ENCODE measurements at regions not wholly inside any gene's neighbourhood (a gene's known extent, or its start where the extent isn't known, plus 50 kb on each side); places are given as distances from the start of the nearest gene placed in this dataset.
"Not testable (repeated sequence)": the region's sequence is repeated elsewhere in the genome, so short reads cannot be mapped to it uniquely, and the experiment has no call there.

DNA sequence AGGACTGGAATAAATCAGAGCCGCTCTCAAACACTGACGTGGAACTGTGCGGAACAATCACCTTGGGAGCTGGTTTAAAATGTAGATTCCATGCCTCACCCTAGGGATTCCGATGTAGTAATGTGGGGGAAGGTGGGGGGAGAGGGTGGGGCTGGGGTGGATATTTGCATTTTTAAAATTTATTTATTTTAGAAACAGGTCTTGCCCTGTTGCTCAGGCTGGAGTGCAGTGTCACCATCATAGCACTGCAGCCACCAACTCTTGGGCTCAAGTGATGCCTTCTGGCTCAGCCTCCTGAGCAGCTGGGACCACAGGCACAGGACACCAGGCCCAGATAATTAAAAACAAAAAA lies 101.9 kb upstream of the SEC22B start:
- DNase-seq (ENCODE audit: low spot score), result not testable (repeated sequence)

DNA sequence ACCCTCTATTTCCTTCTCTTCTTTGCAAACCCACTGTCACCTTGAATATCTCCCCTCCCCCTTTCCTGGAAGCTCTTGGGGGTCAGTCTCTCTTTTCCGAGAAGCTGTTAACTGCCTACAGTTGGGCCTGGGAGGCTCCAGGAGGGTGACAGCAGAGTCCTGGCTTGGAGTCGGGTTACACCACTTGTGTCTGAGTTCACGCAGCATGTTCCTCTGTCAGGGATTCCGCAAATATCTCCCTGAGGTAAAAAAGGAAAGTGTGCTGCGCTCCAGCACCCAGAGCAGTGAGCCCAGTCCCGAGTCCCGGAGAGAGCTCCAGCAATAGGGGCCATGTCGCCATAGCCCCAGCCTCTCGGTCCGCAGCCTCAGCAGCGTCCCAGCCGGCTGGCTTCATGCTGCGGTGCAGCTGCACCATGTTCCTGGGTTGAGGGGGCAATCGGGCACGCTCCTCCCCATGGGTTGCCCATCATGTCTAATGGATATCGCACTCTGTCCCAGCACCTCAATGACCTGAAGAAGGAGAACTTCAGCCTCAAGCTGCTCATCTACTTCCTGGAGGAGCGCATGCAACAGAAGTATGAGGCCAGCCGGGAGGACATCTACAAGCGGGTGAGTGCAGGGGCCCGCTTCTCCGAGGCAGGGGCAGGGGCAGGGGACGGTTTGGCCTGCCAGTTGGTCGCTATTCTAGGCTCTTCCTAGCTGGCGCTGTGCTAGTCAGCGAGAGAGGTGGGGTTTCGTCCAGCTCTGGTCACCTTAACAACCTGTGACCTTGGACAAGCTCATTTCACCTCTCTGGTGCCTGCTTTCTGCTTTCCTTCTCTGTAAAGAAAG lies 101.3 kb upstream of the SEC22B start:
- not testable (repeated sequence) for DNase-seq (ENCODE audit: low spot score)

DNA sequence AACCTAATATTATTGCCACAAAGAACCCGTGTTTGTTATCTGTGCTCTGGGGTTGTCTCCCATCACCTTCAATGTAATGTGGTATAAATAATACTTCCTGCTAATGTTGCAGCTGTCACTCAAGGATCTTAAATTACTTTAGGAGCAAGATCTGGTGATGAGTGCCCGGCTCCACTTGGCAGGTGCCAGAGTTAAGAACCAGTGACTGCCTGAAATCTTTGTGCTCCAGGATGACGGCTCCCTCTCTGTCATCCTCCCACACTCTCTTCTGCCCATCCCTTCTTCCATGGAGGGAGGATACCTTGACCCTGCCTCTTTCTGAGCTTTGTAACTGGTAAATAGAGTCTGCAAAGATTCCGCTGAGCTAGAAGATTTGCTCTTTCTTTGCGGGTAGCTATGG lies 100.4 kb upstream of the SEC22B start:
- DNase-seq (ENCODE audit: low spot score), result not testable (repeated sequence)

DNA sequence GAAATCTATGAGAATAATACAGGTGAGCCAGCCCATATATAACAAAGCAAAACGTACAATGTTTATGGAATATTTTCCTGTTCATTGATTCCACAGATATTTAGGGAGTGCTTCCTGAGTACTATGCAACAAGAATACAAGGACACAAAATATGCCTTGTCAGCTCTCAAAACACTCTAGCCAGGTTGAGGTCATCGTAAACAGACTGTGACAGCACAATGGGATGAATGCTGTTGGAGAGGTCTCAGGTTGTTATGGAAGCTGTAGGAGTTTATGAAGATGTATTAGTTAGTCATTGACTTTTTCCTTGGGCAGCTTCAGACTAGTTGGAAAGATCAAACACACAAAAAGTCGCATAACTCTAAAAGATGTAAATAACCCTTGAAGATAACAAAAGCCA lies 98.1 kb upstream of the SEC22B start:
- DNase-seq (ENCODE audit: low spot score), result not testable (repeated sequence)

DNA sequence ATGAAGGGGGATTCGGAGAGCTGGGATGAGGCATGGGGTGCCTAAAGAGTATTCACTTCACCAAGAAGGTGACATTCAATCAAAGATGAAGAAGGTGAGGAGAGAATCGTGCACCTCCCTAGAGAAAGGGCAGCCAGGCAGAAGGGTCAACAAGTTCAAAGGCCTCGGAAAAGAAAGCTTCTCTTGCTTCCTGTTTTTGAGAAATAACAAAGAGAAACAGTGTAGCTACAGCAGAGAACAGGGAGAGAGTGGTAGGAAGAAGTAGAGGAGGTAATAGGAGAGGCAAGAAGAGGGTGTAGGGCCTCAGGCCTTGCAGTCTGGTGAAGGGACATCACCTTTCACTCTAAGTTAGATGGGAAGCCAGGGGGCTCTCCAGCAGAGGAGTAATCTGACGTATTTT lies 97.0 kb upstream of the SEC22B start:
- DNase-seq (ENCODE audit: low spot score), result not testable (repeated sequence)

DNA sequence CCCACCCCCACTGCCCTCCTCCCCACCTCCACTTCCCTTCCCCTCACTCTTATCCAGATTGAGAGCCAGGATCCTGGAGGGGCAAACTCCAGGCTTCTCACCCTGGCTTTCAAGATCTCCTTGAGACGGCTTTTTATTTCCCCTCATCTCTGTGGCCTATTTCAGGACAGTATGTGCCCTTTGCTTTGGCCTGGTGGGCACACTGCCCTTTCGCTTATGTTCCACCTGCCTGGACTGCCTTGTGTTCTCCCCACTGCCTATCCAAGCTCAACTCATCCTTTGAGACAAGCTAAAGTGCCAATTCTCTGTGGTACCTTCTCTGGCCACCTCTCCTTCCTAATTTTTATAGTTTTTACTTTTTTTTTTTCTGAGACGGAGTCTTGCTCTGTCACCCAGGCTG lies 95.9 kb upstream of the SEC22B start:
- not testable (repeated sequence) for DNase-seq (ENCODE audit: low spot score)

DNA sequence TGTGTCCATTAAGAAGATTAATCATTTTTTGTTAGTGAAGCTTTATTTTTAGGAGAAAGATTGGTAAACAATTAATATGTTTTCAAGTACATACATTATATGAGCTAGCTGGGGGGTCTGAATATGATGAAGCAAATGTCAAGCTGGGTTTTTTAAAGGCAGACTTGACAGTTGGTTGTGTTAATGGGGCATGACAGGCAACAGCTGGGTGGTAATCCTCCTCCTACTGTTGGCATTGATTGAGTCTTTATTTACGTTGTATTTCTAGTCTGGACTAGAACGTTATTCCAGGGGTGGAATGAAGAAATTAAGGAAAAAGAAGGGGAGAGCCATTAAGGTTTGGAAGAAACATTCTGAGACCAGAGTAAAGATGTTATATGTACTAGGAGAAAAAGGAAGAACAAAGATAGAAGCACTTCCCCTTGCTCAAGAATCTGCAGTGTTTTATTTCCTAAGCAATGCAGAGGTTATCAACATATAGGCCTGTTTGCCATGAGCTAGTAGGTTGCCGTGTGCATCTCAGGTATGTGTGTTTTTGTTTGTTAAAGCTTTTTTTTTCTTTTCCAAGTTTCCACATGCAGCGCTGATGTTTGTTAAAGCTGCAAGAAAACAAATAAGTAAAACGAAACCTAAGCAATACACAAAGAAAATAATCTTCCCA lies 95.4 kb upstream of the SEC22B start:
- not testable (repeated sequence) for DNase-seq (ENCODE audit: low spot score)

DNA sequence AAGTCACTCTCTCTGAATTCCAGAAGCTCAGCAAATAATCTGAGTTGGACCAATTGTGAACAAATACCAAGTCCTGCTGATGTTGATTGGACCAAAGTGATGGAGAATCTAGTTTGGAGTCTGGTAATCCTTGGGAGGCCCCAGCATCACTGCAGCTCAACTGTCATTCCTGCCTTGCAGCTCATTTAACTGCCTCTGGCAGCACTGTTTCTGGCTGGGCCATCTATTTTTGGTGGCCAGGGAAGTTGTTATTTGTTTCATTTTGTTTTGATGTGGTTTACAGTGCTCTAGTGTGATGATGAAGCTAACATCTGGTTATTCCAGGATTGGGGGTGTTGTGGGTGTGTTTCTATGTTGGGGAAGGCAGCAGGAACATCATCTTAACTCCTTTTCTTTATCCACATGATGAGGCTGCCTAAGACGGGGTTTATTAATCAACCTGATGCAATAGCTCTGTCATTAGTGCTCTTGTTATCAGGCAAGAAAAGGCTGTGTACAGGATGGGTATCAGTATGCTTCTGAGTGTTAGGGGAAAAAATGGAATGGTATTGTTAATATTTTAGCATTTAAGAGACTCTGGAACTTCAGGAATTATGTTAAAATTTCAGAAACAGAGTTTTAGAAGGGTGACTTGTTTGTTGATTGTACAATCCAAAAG lies 91.7 kb upstream of the SEC22B start:
- not testable (repeated sequence) for DNase-seq (ENCODE audit: low spot score)

DNA sequence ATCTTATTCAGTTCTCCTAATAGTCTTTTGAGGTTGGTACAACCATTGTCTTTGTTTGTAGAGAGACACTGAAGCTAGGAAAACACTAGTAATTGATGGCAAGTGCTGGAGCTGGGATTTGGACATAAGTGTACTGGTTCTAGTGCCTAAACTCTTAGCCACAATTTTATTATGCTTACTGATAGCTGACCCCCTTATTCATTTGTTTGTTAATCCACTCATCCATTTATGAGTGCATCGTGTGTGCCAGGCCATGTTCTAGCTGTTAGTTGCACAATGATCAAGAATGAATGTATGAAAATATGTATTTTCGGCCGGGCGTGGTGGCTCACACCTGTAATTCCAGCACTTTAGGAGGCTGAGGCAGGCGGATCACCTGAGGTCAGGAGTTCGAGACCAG lies 88.2 kb upstream of the SEC22B start:
- DNase-seq (ENCODE audit: low spot score), result not testable (repeated sequence)

DNA sequence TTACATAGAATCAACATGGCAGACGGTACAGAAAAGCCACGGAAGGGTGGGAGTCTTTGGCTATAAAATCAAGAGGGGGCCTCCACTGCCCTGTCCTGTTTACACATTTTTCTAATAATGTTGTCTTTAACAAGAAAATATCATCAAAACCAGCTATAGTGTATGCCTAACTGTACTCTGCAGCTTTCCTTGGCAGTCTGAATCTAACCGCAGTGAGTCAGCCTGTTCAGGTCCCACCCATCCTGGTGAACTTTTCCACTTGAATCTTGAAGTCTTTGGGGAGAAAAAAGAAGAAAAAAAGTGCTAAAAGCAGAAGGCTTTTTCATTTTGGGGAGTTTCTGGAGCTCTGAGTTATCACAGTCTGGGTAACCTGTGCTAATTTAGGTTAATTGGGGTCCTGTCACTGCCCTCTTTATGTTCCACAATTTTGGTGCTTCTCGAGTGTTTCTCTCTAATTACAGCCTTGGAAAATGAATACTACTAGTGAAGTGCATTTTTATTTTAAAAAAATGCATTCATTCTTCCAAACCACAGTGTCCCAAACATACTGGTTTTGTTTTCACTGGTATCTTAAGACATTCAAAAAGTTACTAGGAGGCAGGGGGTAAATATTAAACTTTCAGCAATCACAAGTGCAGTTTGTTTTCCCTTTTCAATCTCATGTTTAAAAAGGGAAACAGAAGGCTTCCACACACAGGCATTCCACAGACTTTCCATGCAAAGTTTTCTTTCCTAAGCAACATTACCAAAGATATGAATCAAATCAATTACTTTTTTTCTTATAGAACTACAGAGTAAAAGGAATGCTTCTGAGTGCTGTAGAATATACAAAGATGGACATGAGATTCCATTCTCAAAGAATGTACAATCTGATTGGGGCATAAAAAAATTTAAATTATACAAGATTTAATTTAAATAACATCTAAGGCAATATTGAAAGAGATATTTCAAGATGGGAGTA lies 86.8 kb upstream of the SEC22B start:
- DNase-seq (ENCODE audit: low spot score), result not testable (repeated sequence)

DNA sequence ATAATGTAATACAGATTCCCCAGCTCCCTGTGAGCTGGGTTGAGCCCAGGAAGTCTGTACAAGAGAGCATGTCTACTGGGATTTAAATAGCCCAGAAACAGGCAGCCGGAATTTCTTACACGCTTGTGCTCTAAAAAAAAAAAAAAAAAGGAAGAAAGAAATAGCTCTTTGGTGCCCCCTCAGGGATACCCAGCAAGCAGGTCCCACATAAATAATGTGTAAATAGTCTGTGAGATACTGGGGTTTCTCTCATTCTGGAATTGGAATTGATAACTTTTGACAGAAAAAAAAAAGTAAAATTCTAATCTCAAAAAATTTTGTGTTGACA lies 81.4 kb upstream of the SEC22B start:
- not testable (repeated sequence) for DNase-seq (ENCODE audit: low spot score)

DNA sequence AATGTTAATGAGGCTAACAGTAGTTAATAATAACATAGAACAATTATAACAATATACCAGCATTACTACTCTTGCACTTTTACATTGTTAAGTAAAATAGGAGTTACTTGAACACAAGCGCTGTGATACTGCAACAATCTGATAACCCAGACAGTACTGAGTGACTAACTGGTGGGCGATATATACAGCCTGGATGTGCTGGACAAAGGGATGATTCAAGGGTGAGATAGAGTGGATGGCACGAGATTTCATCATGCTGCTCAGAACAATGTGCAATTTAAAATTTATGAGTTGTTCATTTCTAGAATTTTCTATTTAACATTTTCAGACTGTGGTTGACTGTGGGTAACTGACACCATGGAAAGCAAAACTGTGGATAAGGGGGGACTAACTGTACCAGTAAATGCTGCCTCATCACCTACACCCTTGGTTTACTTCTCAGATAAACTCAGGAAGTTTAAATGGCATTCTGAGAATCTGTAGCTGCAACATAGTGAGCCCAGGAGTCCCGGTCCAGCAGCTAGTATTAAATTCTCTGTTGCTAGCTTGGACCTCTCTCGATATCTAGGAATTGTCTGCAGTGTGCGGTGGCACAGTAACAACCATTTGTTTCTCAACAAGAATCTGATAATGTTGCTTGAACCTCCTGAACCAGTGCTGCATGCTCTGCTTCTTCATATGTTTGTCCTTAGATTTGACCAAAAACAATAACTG lies 80.9 kb upstream of the SEC22B start:
- DNase-seq (ENCODE audit: low spot score), result not testable (repeated sequence)

DNA sequence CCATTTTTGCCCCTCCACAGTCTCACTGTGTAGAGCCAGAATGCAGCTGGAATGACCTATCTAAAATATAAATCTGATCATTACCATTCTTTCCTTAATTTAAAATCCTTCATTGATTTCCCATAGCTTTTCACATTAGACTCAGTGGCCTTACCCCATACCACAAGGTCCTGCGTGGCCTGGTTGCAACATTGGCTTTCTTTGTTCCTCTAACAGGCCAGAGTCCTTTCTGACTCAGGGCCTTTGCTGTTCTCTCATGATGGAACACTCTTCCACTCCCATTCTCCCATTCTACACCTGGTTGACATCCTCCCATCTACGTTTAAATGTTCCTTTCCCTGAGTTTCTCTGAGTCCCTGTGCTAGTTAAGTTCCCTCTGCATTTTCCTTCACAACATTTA lies 74.4 kb upstream of the SEC22B start:
- not testable (repeated sequence) for DNase-seq (ENCODE audit: low spot score)

DNA sequence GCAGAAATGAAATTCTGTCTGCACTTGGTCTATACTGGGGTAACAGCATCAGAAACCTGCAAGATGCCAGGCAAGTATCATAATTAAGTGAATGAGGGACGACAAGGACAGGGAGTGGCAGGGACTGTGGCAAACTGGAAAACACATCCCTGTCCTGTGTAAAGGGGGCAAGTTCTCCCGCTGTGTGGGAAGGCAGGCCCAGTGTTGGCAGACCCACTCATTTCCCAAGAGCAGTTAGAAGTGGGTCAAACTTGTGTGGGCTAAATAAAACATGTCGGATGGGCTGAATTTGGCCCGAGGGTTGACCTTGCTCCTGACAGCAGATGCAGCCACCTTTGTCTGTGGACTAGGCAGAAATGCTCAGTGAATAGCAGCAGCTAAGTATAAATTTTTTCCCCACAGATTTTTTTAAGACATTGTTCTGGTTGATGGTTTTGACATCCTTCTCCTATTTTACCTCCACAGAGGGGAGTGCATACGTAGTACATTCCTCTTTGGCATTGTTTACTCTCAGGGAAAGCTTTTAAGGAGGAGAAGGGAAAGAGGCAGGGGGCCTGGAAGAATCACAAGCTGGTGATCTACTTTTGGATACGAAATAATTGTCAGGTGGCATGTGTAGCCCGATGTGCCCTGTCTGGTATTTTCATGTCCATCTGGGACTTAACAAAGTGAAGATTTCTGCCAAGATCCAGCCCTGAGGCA lies 72.6 kb upstream of the SEC22B start:
- DNase-seq (ENCODE audit: low spot score), result not testable (repeated sequence)

DNA sequence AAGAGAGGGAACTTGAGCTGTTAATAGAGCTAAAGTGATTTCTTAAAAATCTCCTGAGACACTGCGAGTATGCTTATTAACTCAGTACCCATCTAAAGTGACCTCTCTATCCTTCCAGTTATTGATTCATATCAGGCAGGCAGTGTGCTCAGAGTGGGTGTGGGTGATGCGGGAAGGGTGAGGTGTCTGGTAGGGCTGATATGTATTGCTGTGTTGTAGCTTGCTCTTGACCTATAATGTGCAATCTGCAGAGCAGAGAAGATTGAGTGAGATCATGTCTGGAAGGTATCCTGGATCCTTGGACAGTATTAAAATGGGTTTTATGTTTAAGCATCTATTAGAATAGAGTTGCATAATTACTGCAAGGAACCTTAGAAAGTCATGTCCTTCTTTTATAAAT lies 71.9 kb upstream of the SEC22B start:
- DNase-seq (ENCODE audit: low spot score), result not testable (repeated sequence)

DNA sequence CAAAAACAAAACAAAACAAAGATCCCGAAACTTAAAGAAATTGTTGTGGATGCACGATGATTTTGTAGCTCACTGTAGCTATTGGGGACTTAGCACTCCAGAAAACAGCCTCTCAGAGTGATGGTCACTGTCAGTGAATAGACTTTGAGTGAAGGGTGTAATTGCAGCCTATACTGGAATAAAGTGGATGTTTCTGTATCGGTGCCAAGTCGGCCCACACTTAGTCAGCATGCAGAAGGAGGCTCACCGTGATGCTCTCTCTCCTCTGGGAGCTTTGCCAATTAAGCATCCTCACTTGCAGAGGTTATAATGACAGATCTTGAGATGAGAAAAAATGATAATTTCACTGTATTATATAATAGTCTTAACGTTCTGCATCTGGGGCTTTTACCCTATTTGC lies 67.5 kb upstream of the SEC22B start:
- DNase-seq (ENCODE audit: low spot score), result not testable (repeated sequence)

DNA sequence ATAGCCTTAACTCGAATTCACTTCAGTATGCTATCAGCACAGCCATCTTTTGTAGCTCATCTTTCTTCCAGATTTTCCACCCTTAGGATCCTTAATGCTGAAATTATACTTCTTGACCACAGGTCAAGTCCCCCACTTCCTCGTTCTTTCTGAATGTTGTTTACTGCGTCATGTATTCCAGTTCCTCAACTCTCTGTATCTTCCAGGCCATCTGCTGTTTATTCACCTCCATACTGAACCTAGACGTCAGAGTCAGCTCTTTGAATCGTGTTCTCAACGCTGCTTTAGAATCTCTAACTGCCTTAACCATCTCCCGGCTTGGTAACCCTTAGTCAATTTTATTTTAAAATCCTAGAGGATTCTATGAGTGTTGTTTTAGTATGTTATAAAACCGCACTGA lies 66.3 kb upstream of the SEC22B start:
- DNase-seq (ENCODE audit: low spot score), result not testable (repeated sequence)

DNA sequence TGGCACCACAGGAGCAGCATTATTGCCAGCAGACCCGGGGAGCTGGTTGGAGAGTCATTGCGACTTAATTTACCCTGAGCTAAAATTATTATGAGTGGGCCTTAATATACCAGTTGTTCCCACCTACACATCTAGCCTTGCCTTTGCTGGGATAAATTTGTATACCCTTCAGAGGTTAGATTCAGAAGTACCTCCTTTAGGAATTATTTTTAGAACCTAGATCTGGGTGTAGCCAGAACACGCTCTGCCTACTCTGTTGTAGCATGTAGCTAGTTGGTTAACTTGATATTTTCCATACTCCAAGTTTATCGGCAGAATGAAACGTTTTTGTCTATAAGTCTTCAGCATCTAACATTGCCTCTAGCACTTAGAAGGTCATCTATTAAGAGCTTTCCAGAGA lies 65.5 kb upstream of the SEC22B start:
- DNase-seq (ENCODE audit: low spot score), result not testable (repeated sequence)

DNA sequence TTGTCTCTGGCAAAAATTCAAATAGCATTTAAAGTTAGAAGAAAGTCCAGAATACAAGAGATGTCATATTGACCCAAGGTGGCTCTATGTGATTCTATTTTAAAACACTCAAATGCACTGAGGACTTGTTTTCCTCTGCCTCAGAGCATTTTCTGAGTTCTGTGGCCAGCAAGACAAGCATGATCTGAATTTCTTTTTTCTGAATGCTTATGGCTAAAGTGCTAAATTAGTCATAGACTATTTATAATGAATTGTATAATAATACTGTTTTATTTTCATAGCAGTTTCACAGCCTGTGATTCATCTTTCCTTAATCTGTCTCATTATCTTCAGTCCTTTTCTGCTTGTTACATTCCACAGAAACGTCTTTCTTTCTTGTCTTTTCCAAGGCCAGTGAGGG lies 63.9 kb upstream of the SEC22B start:
- DNase-seq (ENCODE audit: low spot score), result not testable (repeated sequence)

DNA sequence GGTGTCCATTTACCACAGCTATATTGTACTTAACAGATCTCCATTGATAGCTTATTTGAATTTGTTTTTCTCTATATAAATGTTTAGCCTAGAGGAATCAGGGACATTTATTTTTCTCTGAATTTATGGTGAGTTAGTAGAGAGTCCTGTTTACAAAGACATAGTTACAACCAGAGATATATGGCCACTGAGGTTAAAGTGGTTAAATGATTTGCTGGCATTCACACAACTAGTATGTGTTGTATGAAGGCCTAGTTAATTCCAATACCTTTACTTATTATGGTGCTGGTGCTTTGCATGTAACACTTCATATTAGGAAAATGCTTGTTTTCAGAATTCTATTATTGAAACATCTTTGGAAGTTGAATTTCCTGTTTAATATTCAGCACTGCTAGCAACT lies 63.0 kb upstream of the SEC22B start:
- not testable (repeated sequence) for DNase-seq (ENCODE audit: low spot score)

DNA sequence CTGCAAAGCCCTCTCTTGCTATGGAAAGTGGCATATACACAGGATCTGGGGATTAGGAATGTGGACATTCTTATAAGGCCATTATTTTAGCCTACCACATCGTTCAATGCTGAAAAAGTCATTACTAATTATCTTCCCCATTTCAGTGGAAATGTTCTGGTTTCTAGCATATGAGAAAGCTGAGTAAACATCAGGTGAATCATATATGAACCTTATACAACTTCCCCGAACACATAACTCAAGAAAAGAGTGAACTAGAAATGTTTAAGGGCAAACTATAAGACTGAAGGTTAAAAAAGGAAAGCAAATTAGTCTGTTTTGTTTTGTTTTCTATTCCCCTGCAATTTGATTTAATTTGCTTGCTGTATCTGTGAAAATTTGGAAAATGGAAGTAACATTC lies 62.5 kb upstream of the SEC22B start:
- not testable (repeated sequence) for DNase-seq (ENCODE audit: low spot score)

Data from iPS-NIHi11 (cell line).